H1 (cell line): ENCODE measurements at regions not wholly inside any gene's neighbourhood (a gene's known extent, or its start where the extent isn't known, plus 50 kb on each side); places are given as distances from the start of the nearest gene placed in this dataset.

Experiments
- ATF2 ChIP-seq: IDR thresholded peaks from 2 replicates; pipeline ENCODE4 v1.6.1; 2012; ENCODE audit warnings: low read length, inconsistent platforms
- BCL11A ChIP-seq, 2 experiments: IDR thresholded peaks; one replicate each; pipeline ENCODE4 v1.6.1; 2011; ENCODE audit warnings: low read depth in 2 of 2, low read length in 2 of 2, mild to moderate bottlenecking in 2 of 2
- CEBPB ChIP-seq: IDR thresholded peaks from 2 replicates; pipeline ENCODE4 v1.6.1; 2012; ENCODE audit warnings: low read depth, low read length
- CTCF ChIP-seq, 3 experiments: IDR thresholded peaks; 1 replicate in 2 of 3; 2 replicates in 1 of 3; pipeline versions ENCODE4 v1.5.1 to v1.6.1; 2011; ENCODE audit warnings: low read length in 3 of 3, mild to moderate bottlenecking in 3 of 3, inconsistent platforms in 2 of 3, low read depth in 1 of 3, moderate library complexity in 1 of 3; ENCODE audit not compliant: insufficient read depth in 1 of 3; ENCODE audit errors: control extremely low read depth in 1 of 3
- EP300 ChIP-seq, 2 experiments: IDR thresholded peaks; 1 replicate in 1 of 2; 2 replicates in 1 of 2; pipeline ENCODE4 v1.6.1; 2011 to 2012; ENCODE audit warnings: low read depth in 2 of 2, low read length in 2 of 2, mild to moderate bottlenecking in 2 of 2, borderline replicate concordance in 1 of 2, inconsistent platforms in 1 of 2, moderate library complexity in 1 of 2
- FOSL1 ChIP-seq: IDR thresholded peaks from 2 replicates; pipeline ENCODE4 v1.6.1; 2011; ENCODE audit warnings: mild to moderate bottlenecking, low read depth, low read length, moderate library complexity; ENCODE audit not compliant: insufficient read depth
- GTF2F1 ChIP-seq: IDR thresholded peaks from 2 replicates; pipeline ENCODE4 v1.6.1; 2012; ENCODE audit warnings: low read depth, low read length, improper control_type of control experiment, borderline replicate concordance
- POLR2A ChIP-seq, 2 experiments: IDR thresholded peaks; 1 replicate in 1 of 2; 2 replicates in 1 of 2; pipeline ENCODE4 v1.6.1; 2011; ENCODE audit warnings: low read depth in 2 of 2, low read length in 2 of 2, mild to moderate bottlenecking in 2 of 2; ENCODE audit errors: control extremely low read depth in 1 of 2
- RXRA ChIP-seq: IDR thresholded peaks from 2 replicates; pipeline ENCODE4 v1.6.1; 2011; ENCODE audit warnings: low read depth, mild to moderate bottlenecking, low read length, moderate library complexity; ENCODE audit not compliant: insufficient read depth
- SIN3A ChIP-seq, 2 experiments: IDR thresholded peaks in 1 of 2; conservative IDR thresholded peaks in 1 of 2; 2 replicates each; pipeline ENCODE4 v1.6.1; 2011 to 2012; ENCODE audit warnings: low read length in 2 of 2, improper control_type of control experiment in 1 of 2, low read depth in 1 of 2, mild to moderate bottlenecking in 1 of 2
- TAF7 ChIP-seq: optimal IDR thresholded peaks from 2 replicates; pipeline ENCODE3; 2011; ENCODE audit warnings: low read depth, mild to moderate bottlenecking, inconsistent platforms, low read length, moderate library complexity, borderline replicate concordance
- USF2 ChIP-seq: IDR thresholded peaks from 2 replicates; pipeline ENCODE4 v1.6.1; 2011; ENCODE audit warnings: low read length, improper control_type of control experiment

- TF ChIP-seq CTCF (IDR thresholded peaks at IDR 0.05; ENCODE audit: control extremely low read depth in 1 of 3, insufficient read depth in 1 of 3, low read depth in 1 of 3, low read length in 3 of 3) (no peak), POLR2A (IDR thresholded peaks at IDR 0.05; ENCODE audit: control extremely low read depth in 1 of 2, low read depth in 2 of 2, low read length in 2 of 2) (no peak), ATF2 (no peak), TAF7 (no peak), FOSL1 (no peak), BCL11A (IDR thresholded peaks at IDR 0.05; ENCODE audit: low read depth in 2 of 2, low read length in 2 of 2) (no peak), RXRA (no peak), CEBPB (no peak), EP300 (IDR thresholded peaks at IDR 0.05; ENCODE audit: borderline replicate concordance in 1 of 2, low read depth in 2 of 2, low read length in 2 of 2) (no peak), SIN3A (conservative IDR thresholded peaks at IDR 0.05 in 1 of 2, IDR thresholded peaks at IDR 0.05 in 1 of 2; ENCODE audit: low read depth in 1 of 2, low read length in 2 of 2) (no peak), GTF2F1 (no peak), USF2 (no peak)
Measured at GRCh38 chr1:29392036-29392435, 155.7 kb downstream of the PTPRU start.
